ENCODE measurements at regions not wholly inside any gene's neighbourhood (a gene's known extent, or its start where the extent isn't known, plus 50 kb on each side); places are given as distances from the start of the nearest gene placed in this dataset.

DNA sequence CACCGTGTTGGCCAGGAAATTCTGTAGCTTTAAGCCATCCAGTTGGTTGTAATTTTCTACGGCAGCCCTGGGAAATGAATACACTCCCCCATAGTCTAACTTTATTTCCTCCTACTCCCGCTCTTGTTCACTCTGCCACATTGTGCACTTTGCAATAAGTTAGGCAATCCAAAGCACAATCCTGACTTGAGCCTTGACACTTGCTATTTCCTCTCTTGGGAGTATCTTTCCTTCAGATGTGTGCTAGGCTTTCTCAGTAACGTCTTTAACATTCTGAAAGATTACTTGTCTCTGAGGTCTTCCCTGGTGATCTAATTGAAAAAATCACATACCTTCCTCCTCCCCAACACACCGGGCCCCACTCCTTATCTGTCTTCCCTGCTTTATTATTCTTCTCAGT is 65.9 kb upstream of the RAB27B start:
- no peak overlapping the region for H3K4me3 ChIP-seq (ENCODE audit: low read depth, low read length)
- no peaks in the 10 kb centered on the region for H3K9me3 ChIP-seq (ENCODE audit: control insufficient read depth, insufficient read depth, low read depth, low read length)
- no peak overlapping the region for H3K27ac ChIP-seq (ENCODE audit: extremely low read depth, low read depth, low read length)
- CTCF ChIA-PET, result no interaction called here
- no peaks in the 10 kb centered on the region for H3K36me3 ChIP-seq (ENCODE audit: control insufficient read depth in 2 of 2, insufficient read depth in 1 of 2, low read length in 2 of 2)
- no peak for TF ChIP-seq ZBTB1 (tag by site-specific recombination; IDR thresholded peaks at IDR 0.05)
- no peak for TF ChIP-seq ZSCAN30 (tag by site-specific recombination; IDR thresholded peaks at IDR 0.05)
- TF ChIP-seq, protein P1, sequence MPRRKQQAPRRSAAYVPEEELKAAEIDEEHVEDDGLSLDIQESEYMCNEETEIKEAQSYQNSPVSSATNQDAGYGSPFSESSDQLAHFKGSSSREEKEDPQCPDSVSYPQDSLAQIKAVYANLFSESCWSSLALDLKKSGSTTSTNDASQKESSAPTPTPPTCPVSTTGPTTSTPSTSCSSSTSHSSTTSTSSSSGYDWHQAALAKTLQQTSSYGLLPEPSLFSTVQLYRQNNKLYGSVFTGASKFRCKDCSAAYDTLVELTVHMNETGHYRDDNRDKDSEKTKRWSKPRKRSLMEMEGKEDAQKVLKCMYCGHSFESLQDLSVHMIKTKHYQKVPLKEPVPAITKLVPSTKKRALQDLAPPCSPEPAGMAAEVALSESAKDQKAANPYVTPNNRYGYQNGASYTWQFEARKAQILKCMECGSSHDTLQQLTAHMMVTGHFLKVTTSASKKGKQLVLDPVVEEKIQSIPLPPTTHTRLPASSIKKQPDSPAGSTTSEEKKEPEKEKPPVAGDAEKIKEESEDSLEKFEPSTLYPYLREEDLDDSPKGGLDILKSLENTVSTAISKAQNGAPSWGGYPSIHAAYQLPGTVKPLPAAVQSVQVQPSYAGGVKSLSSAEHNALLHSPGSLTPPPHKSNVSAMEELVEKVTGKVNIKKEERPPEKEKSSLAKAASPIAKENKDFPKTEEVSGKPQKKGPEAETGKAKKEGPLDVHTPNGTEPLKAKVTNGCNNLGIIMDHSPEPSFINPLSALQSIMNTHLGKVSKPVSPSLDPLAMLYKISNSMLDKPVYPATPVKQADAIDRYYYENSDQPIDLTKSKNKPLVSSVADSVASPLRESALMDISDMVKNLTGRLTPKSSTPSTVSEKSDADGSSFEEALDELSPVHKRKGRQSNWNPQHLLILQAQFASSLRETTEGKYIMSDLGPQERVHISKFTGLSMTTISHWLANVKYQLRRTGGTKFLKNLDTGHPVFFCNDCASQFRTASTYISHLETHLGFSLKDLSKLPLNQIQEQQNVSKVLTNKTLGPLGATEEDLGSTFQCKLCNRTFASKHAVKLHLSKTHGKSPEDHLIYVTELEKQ (tag by site-specific recombination; IDR thresholded peaks at IDR 0.05; ENCODE audit: borderline replicate concordance), result no peak
- no peak for TF ChIP-seq KLF8 (tag by site-specific recombination; IDR thresholded peaks at IDR 0.05)
- no peak for TF ChIP-seq ZNF776 (tag by site-specific recombination; IDR thresholded peaks at IDR 0.05; ENCODE audit: borderline replicate concordance)
- POLR2A ChIA-PET, result no interaction called here
- H3K4me1 ChIP-seq (ENCODE audit: control insufficient read depth, insufficient read depth, low read length), result 0 out of 2 replicates have a peak, but pooled peaks cover 4% of the 10 kb centered on the region

DNA sequence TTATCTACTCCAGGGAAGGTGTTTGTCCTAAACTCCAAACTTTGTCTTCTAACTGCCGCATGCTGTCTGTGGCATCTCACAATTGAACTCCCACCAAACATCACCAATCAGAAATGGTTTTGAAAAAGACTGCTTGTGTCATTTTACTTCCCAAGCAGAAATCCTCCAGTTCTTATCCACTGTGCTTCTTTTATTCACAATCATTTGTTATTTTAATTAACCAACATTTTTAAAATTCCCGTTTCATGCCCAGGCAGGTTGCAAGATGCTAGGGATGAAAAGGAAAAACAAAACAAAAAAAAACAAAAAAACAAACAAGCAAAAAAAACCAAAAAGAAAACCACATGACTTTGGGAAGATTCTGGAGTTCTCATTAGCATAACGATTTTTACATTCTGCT is 63.5 kb upstream of the RAB27B start:
- no peaks in the 10 kb centered on the region for H3K9me3 ChIP-seq (ENCODE audit: control insufficient read depth, insufficient read depth, low read depth, low read length)
- H3K4me1 ChIP-seq (ENCODE audit: control insufficient read depth, insufficient read depth, low read length), result 0 out of 2 replicates have a peak, but pooled peaks cover 4% of the 10 kb centered on the region
- H3K4me3 ChIP-seq (ENCODE audit: low read depth, low read length), result no peak overlapping the region
- H3K27ac ChIP-seq (ENCODE audit: extremely low read depth, low read depth, low read length), result no peak overlapping the region
- TF ChIP-seq ZNF302 (tag by site-specific recombination; IDR thresholded peaks at IDR 0.05; ENCODE audit: low read depth) (no peak), GFI1B (tag by site-specific recombination; IDR thresholded peaks at IDR 0.05) (no peak), ZNF24 (tag by site-specific recombination; IDR thresholded peaks at IDR 0.05) (no peak), ZNF530 (tag by site-specific recombination; IDR thresholded peaks at IDR 0.05; ENCODE audit: low read depth) (no peak), ZNF76 (tag by site-specific recombination; IDR thresholded peaks at IDR 0.05; ENCODE audit: borderline replicate concordance, low read depth) (no peak), ZNF791 (tag by site-specific recombination; IDR thresholded peaks at IDR 0.05) (no peak), ZNF266 (tag by site-specific recombination; IDR thresholded peaks at IDR 0.05; ENCODE audit: low read depth) (no peak), ZNF701 (tag by site-specific recombination; IDR thresholded peaks at IDR 0.05) (no peak), ZNF654 (tag by site-specific recombination; IDR thresholded peaks at IDR 0.05; ENCODE audit: low read depth) (no peak), ZNF239 (tag by site-specific recombination; IDR thresholded peaks at IDR 0.05) (no peak), OVOL3 (tag by site-specific recombination; IDR thresholded peaks at IDR 0.05) (no peak), ZNF10 (tag by site-specific recombination; IDR thresholded peaks at IDR 0.05) (no peak), ZNF830 (tag by site-specific recombination; IDR thresholded peaks at IDR 0.05; ENCODE audit: low read depth) (no peak), PRDM1 (tag by site-specific recombination; IDR thresholded peaks at IDR 0.05) (no peak), ZFP3 (tag by site-specific recombination; IDR thresholded peaks at IDR 0.05; ENCODE audit: low read depth) (no peak)
- TF ChIP-seq, protein P2, sequence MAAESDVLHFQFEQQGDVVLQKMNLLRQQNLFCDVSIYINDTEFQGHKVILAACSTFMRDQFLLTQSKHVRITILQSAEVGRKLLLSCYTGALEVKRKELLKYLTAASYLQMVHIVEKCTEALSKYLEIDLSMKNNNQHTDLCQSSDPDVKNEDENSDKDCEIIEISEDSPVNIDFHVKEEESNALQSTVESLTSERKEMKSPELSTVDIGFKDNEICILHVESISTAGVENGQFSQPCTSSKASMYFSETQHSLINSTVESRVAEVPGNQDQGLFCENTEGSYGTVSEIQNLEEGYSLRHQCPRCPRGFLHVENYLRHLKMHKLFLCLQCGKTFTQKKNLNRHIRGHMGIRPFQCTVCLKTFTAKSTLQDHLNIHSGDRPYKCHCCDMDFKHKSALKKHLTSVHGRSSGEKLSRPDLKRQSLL (tag by site-specific recombination; IDR thresholded peaks at IDR 0.05), result no peak
- TF ChIP-seq, protein P3, sequence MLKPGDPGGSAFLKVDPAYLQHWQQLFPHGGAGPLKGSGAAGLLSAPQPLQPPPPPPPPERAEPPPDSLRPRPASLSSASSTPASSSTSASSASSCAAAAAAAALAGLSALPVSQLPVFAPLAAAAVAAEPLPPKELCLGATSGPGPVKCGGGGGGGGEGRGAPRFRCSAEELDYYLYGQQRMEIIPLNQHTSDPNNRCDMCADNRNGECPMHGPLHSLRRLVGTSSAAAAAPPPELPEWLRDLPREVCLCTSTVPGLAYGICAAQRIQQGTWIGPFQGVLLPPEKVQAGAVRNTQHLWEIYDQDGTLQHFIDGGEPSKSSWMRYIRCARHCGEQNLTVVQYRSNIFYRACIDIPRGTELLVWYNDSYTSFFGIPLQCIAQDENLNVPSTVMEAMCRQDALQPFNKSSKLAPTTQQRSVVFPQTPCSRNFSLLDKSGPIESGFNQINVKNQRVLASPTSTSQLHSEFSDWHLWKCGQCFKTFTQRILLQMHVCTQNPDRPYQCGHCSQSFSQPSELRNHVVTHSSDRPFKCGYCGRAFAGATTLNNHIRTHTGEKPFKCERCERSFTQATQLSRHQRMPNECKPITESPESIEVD (tag by site-specific recombination; IDR thresholded peaks at IDR 0.05), result no peak
- TF ChIP-seq, protein P4, sequence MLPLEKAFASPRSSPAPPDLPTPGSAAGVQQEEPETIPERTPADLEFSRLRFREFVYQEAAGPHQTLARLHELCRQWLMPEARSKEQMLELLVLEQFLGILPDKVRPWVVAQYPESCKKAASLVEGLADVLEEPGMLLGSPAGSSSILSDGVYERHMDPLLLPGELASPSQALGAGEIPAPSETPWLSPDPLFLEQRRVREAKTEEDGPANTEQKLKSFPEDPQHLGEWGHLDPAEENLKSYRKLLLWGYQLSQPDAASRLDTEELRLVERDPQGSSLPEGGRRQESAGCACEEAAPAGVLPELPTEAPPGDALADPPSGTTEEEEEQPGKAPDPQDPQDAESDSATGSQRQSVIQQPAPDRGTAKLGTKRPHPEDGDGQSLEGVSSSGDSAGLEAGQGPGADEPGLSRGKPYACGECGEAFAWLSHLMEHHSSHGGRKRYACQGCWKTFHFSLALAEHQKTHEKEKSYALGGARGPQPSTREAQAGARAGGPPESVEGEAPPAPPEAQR (tag by site-specific recombination; IDR thresholded peaks at IDR 0.05), result no peak
- TF ChIP-seq, protein P5, sequence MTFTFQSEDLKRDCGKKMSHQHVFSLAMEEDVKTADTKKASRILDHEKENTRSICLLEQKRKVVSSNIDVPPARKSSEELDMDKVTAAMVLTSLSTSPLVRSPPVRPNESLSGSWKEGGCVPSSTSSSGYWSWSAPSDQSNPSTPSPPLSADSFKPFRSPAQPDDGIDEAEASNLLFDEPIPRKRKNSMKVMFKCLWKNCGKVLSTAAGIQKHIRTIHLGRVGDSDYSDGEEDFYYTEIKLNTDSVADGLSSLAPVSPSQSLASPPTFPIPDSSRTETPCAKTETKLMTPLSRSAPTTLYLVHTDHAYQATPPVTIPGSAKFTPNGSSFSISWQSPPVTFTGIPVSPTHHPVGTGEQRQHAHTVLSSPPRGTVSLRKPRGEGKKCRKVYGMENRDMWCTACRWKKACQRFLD (tag by site-specific recombination; IDR thresholded peaks at IDR 0.05), result no peak
- TF ChIP-seq, protein P6, sequence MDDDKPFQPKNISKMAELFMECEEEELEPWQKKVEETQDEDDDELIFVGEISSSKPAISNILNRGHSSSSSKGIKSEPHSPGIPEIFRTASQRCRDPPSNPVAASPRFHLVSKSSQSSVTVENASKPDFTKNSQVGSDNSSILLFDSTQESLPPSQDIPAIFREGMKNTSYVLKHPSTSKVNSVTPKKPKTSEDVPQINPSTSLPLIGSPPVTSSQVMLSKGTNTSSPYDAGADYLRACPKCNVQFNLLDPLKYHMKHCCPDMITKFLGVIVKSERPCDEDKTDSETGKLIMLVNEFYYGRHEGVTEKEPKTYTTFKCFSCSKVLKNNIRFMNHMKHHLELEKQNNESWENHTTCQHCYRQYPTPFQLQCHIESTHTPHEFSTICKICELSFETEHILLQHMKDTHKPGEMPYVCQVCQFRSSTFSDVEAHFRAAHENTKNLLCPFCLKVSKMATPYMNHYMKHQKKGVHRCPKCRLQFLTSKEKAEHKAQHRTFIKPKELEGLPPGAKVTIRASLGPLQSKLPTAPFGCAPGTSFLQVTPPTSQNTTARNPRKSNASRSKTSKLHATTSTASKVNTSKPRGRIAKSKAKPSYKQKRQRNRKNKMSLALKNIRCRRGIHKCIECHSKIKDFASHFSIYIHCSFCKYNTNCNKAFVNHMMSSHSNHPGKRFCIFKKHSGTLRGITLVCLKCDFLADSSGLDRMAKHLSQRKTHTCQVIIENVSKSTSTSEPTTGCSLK (tag by site-specific recombination; IDR thresholded peaks at IDR 0.05), result no peak
- POLR2A ChIA-PET, result no interaction called here
- no peaks in the 10 kb centered on the region for H3K36me3 ChIP-seq (ENCODE audit: control insufficient read depth in 2 of 2, insufficient read depth in 1 of 2, low read length in 2 of 2)
- CTCF ChIA-PET, result no interaction called here
